IMR-90 (cell line): ENCODE measurements at regions not wholly inside any gene's neighbourhood (a gene's known extent, or its start where the extent isn't known, plus 50 kb on each side); places are given as distances from the start of the nearest gene placed in this dataset.
"Not testable (repeated sequence)": the region's sequence is repeated elsewhere in the genome, so short reads cannot be mapped to it uniquely, and the experiment has no call there.

Source experiments
- BHLHE40 ChIP-seq: fragments of 150-350 bp; IDR thresholded peaks from 2 replicates; pipeline ENCODE4 v1.6.1; 2016; ENCODE audit warnings: mild to moderate bottlenecking, low read depth, low read length
- CEBPB ChIP-seq: IDR thresholded peaks from 2 replicates; pipeline ENCODE4 v1.6.1; 2012; ENCODE audit warnings: low read depth, low read length, improper control_type of control experiment
- FOS ChIP-seq: fragments of 150-350 bp; IDR thresholded peaks from 2 replicates; pipeline ENCODE4 v1.6.1; 2016; ENCODE audit warnings: low read depth, low read length
- MAZ ChIP-seq: IDR thresholded peaks from 2 replicates; pipeline ENCODE4 v1.6.1; 2012; ENCODE audit warnings: low read depth, mild to moderate bottlenecking, low read length, improper control_type of control experiment, moderate library complexity, borderline replicate concordance
- MXI1 ChIP-seq: IDR thresholded peaks from 2 replicates; pipeline ENCODE4 v1.6.1; 2012; ENCODE audit warnings: low read depth, mild to moderate bottlenecking, low read length, moderate library complexity, borderline replicate concordance
- NFE2L2 ChIP-seq: fragments of 150-350 bp; IDR thresholded peaks from 2 replicates; pipeline ENCODE4 v1.6.1; 2016; ENCODE audit warnings: low read depth, mild to moderate bottlenecking, low read length
- POLR2A ChIP-seq: IDR thresholded peaks from 2 replicates; pipeline ENCODE4 v1.6.1; 2012; ENCODE audit warnings: mild to moderate bottlenecking, low read depth, low read length
- RCOR1 ChIP-seq: IDR thresholded peaks from 2 replicates; pipeline ENCODE4 v1.6.1; 2012; ENCODE audit warnings: mild to moderate bottlenecking, low read length, improper control_type of control experiment; ENCODE audit not compliant: insufficient replicate concordance
- SMC3 ChIP-seq: fragments of 150-350 bp; IDR thresholded peaks from 2 replicates; pipeline ENCODE4 v1.6.1; 2016; ENCODE audit warnings: low read depth, mild to moderate bottlenecking, antibody characterized with exemption, low read length, moderate library complexity
- USF2 ChIP-seq: fragments of 150-350 bp; IDR thresholded peaks from 2 replicates; pipeline ENCODE4 v1.6.1; 2017; ENCODE audit warnings: mild to moderate bottlenecking, antibody characterized with exemption, low read length, low read depth
- TF ChIP-seq, protein P1 (sequence below): conservative IDR thresholded peaks from 2 replicates; pipeline ENCODE4 v1.5.1; 2012; ENCODE audit warnings: mild to moderate bottlenecking, low read depth, low read length, improper control_type of control experiment
- TF ChIP-seq, protein P2 (sequence below): fragments of 150-350 bp; IDR thresholded peaks from 2 replicates; pipeline ENCODE4 v1.6.1; 2016; ENCODE audit warnings: low read depth, mild to moderate bottlenecking, low read length, moderate library complexity, borderline replicate concordance

DNA sequence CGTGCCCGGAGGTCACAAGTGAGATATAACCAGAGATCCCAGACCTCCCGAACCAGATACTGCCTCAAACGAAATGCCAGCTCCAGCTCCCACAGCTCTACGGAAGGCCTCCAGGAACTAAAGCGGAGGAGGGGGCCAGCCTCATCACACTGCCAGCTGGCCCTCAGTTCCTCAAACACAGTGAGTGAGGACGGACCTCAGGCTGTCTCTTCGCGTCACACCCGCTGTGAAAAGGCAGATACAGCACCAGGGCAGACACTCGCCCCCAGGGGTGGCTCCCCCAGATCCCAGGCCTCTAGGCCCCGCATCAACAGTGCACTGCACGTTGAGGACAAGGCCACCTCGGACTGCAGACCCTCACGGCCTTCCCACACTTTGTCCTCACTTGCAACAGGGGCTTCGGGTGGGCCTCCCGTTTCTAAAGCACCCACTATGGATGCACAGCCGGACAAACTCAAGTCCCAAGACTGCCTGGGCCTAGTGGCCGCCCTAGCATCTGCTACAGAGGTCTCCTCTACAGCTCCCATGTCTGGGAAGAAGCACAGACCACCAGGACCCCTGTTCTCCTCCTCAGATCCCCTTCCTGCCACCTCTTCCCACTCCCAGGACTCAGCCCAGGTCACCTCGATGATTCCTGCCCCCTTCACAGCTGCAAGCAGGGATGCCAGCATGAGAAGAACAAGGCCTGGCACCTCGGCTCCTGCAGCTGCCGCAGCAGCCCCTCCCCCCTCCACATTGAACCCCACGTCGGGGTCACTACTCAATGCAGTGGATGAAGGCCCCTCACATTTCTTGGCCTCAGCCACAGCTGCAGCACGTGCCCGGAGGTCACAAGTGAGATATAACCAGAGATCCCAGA is 149.3 kb upstream of the C1QTNF3 start:
- TF ChIP-seq, protein P1, sequence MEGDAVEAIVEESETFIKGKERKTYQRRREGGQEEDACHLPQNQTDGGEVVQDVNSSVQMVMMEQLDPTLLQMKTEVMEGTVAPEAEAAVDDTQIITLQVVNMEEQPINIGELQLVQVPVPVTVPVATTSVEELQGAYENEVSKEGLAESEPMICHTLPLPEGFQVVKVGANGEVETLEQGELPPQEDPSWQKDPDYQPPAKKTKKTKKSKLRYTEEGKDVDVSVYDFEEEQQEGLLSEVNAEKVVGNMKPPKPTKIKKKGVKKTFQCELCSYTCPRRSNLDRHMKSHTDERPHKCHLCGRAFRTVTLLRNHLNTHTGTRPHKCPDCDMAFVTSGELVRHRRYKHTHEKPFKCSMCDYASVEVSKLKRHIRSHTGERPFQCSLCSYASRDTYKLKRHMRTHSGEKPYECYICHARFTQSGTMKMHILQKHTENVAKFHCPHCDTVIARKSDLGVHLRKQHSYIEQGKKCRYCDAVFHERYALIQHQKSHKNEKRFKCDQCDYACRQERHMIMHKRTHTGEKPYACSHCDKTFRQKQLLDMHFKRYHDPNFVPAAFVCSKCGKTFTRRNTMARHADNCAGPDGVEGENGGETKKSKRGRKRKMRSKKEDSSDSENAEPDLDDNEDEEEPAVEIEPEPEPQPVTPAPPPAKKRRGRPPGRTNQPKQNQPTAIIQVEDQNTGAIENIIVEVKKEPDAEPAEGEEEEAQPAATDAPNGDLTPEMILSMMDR = not testable (repeated sequence)
- not testable (repeated sequence) for TF ChIP-seq BHLHE40, CEBPB, SMC3, NFE2L2, MXI1, RCOR1, POLR2A, USF2, FOS, MAZ
- TF ChIP-seq, protein P2, sequence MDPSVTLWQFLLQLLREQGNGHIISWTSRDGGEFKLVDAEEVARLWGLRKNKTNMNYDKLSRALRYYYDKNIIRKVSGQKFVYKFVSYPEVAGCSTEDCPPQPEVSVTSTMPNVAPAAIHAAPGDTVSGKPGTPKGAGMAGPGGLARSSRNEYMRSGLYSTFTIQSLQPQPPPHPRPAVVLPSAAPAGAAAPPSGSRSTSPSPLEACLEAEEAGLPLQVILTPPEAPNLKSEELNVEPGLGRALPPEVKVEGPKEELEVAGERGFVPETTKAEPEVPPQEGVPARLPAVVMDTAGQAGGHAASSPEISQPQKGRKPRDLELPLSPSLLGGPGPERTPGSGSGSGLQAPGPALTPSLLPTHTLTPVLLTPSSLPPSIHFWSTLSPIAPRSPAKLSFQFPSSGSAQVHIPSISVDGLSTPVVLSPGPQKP = not testable (repeated sequence)
